ENCODE measurements at regions not wholly inside any gene's neighbourhood (a gene's known extent, or its start where the extent isn't known, plus 50 kb on each side); places are given as distances from the start of the nearest gene placed in this dataset.

- H3K27ac ChIP-seq, result no peak overlapping the region
- peaks cover 12% of the 10 kb centered on the region for H3K4me1 ChIP-seq
- DNase-seq (no peak), ATAC-seq (no peak)
- intact Hi-C loops (cut with DNase I), result no loop called here
- no peaks in the 10 kb centered on the region for H3K36me3 ChIP-seq
- TF ChIP-seq CTCF (IDR thresholded peaks at IDR 0.05), result no peak
- H3K27me3 ChIP-seq (ENCODE audit: low read depth), result no peaks in the 10 kb centered on the region
- H3K9me3 ChIP-seq, result no peaks in the 10 kb centered on the region
- H3K4me3 ChIP-seq, result no peak overlapping the region
Measured at GRCh38 chr17:43337684-43338428, 60.9 kb upstream of the ARL4D start.

GRCh38 chr17:43334738-43335402, 63.9 kb upstream of the ARL4D start:
- Histone ChIP-seq H3K36me3 (no peaks in the 10 kb centered on the region), H3K9me3 (no peaks in the 10 kb centered on the region), H3K27me3 (ENCODE audit: low read depth) (no peaks in the 10 kb centered on the region), H3K4me3 (no peak overlapping the region), H3K27ac (no peak overlapping the region), H3K4me1 (peaks cover 12% of the 10 kb centered on the region)
- TF ChIP-seq CTCF (IDR thresholded peaks at IDR 0.05), result no peak
- no peak for ATAC-seq
- DNase-seq, result no peak
- intact Hi-C loops (cut with DNase I), result no loop called here

- TF ChIP-seq CTCF (IDR thresholded peaks at IDR 0.05), result no peak
- Histone ChIP-seq H3K27me3 (ENCODE audit: low read depth) (no peaks in the 10 kb centered on the region), H3K27ac (no peak overlapping the region), H3K9me3 (no peaks in the 10 kb centered on the region), H3K36me3 (no peaks in the 10 kb centered on the region), H3K4me3 (no peak overlapping the region), H3K4me1 (peaks cover 12% of the 10 kb centered on the region)
- no peak for DNase-seq
- no peak for ATAC-seq
- intact Hi-C loops (cut with DNase I), result no loop called here
Measured at GRCh38 chr17:43333433-43333943, 65.3 kb upstream of the ARL4D start.

GRCh38 chr17:43332230-43332629, 66.6 kb upstream of the ARL4D start:
- intact Hi-C loops (cut with DNase I), result no loop called here
- ATAC-seq (no peak), DNase-seq (no peak)
- no peaks in the 10 kb centered on the region for H3K27me3 ChIP-seq (ENCODE audit: low read depth)
- no peak overlapping the region for H3K27ac ChIP-seq
- H3K4me3 ChIP-seq, result no peak overlapping the region
- H3K36me3 ChIP-seq, result no peaks in the 10 kb centered on the region
- TF ChIP-seq CTCF (IDR thresholded peaks at IDR 0.05), result no peak
- H3K4me1 ChIP-seq, result peaks cover 12% of the 10 kb centered on the region
- no peaks in the 10 kb centered on the region for H3K9me3 ChIP-seq

- H3K27ac ChIP-seq, result no peak overlapping the region
- ATAC-seq (no peak), DNase-seq (no peak)
- H3K9me3 ChIP-seq, result no peaks in the 10 kb centered on the region
- H3K4me3 ChIP-seq, result no peak overlapping the region
- TF ChIP-seq CTCF (IDR thresholded peaks at IDR 0.05), result no peak
- no peaks in the 10 kb centered on the region for H3K27me3 ChIP-seq (ENCODE audit: low read depth)
- intact Hi-C loops (cut with DNase I), result no loop called here
- H3K4me1 ChIP-seq, result peaks cover 12% of the 10 kb centered on the region
- H3K36me3 ChIP-seq, result no peaks in the 10 kb centered on the region
Measured at GRCh38 chr17:43330876-43331639, 67.7 kb upstream of the ARL4D start.

Data from lower lobe of right lung (tissue), 2 donors.